Colonic mucosa (tissue), 4 donors: ENCODE measurements at regions not wholly inside any gene's neighbourhood (a gene's known extent, or its start where the extent isn't known, plus 50 kb on each side); places are given as distances from the start of the nearest gene placed in this dataset.

Source experiments
- DNase-seq: peaks from one replicate; pipeline ENCODE4 v3.0.0-alpha.2; 2020
- H3K27ac ChIP-seq: fragments of 200-600 bp; one replicate; pipeline ENCODE4 v1.8.0; 2021
- H3K27me3 ChIP-seq: fragments of 200-600 bp; one replicate; pipeline ENCODE4 v1.8.0; 2021
- H3K36me3 ChIP-seq: fragments of 200-600 bp; one replicate; pipeline ENCODE4 v1.8.0; 2021
- H3K4me1 ChIP-seq: fragments of 200-600 bp; one replicate; pipeline ENCODE4 v1.8.0; 2021; ENCODE audit warnings: mild to moderate bottlenecking
- H3K4me3 ChIP-seq: fragments of 200-600 bp; one replicate; pipeline ENCODE4 v1.8.0; 2021
- H3K9ac ChIP-seq, 2 donors: one replicate each; pipeline ENCODE4 v1.7.0; 2013; ENCODE audit warnings: control low read depth in 2 of 2, low read depth in 2 of 2, low read length in 2 of 2
- H3K9me3 ChIP-seq: fragments of 200-600 bp; one replicate; pipeline ENCODE4 v1.8.0; 2021
- CTCF ChIP-seq: fragments of 200-600 bp; IDR thresholded peaks from one replicate; pipeline ENCODE4 v1.8.0; 2022; ENCODE audit warnings: antibody characterized with exemption, mild to moderate bottlenecking
- intact Hi-C: fragments of 100-400 bp; cut with DNase I; formaldehyde crosslinking; loops from one replicate; pipeline ENCODE4 v1.14.1; 2022
- donor health status: healthy.
- donor health status: DM: no; HTN: no; CAD: no.
- donor health status: DM: no; HTN: no; CAD: no.

- no peak for DNase-seq
- H3K9me3 ChIP-seq, result no peaks in the 10 kb centered on the region
- no peak overlapping the region for H3K9ac ChIP-seq
- TF ChIP-seq CTCF, result no peak
- no peak overlapping the region for H3K27ac ChIP-seq
- no peaks in the 10 kb centered on the region for H3K27me3 ChIP-seq
- no peak overlapping the region for H3K4me3 ChIP-seq
- intact Hi-C loops, result no loop called here
- H3K4me1 ChIP-seq, result no peaks in the 10 kb centered on the region
- H3K36me3 ChIP-seq, result no peaks in the 10 kb centered on the region
Measured at GRCh38 chr2:75361486-75361885, 162.2 kb upstream of the TACR1 start.

DNA sequence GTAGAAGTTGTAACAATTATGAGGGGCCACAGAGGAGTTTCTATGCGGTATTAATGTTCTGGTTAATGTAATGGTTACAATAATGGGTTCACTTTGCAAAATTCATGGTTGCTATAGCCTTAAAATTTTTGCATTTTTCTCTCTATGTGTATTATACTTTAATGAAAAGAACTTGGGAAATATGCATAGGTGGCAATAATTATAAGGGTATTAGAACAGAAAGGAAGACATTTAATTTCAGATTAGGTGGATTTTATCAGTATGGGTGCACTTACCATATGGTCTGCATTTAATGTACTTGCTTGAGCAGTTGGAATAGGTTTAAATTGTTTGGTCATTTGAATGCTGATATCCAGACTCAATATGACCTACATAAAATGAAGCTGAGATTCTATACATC, 161.6 kb upstream of the TACR1 start:
- H3K9ac ChIP-seq, result no peak overlapping the region
- H3K9me3 ChIP-seq, result no peaks in the 10 kb centered on the region
- H3K4me3 ChIP-seq, result no peak overlapping the region
- no peaks in the 10 kb centered on the region for H3K27me3 ChIP-seq
- no peak for TF ChIP-seq CTCF
- intact Hi-C loops, result no loop called here
- no peak for DNase-seq
- no peaks in the 10 kb centered on the region for H3K4me1 ChIP-seq
- no peak overlapping the region for H3K27ac ChIP-seq
- no peaks in the 10 kb centered on the region for H3K36me3 ChIP-seq

DNA sequence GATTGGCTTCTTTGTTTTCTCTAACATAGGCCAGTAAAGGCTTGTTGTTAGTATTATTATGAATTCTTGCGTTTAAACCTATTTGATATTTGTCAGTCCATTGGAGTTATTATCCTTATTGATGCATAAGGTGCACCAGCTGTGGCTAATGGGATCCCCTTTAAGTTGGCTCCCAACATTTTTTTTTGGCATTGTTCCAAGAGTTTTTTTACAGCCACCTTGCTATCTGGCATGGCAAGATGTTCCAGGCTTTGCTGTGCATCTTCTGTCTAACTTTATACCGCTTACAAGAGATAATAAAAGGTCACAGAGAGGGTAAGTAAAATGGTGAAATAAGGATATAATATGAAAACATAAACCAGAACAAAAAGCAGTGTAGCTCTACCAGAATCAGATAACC, 157.5 kb upstream of the TACR1 start:
- no peak overlapping the region for H3K27ac ChIP-seq
- no peak for DNase-seq
- no peak overlapping the region for H3K4me3 ChIP-seq
- no peak overlapping the region for H3K9ac ChIP-seq
- no peaks in the 10 kb centered on the region for H3K4me1 ChIP-seq
- no peaks in the 10 kb centered on the region for H3K27me3 ChIP-seq
- no peak for TF ChIP-seq CTCF
- no peaks in the 10 kb centered on the region for H3K9me3 ChIP-seq
- no peaks in the 10 kb centered on the region for H3K36me3 ChIP-seq
- intact Hi-C loops, result no loop called here

GRCh38 chr2:75353131-75353530, 153.8 kb upstream of the TACR1 start:
- intact Hi-C loops, result no loop called here
- H3K4me3 ChIP-seq, result no peak overlapping the region
- H3K36me3 ChIP-seq, result no peaks in the 10 kb centered on the region
- no peak for DNase-seq
- no peaks in the 10 kb centered on the region for H3K4me1 ChIP-seq
- no peak for TF ChIP-seq CTCF
- H3K27ac ChIP-seq, result no peak overlapping the region
- no peaks in the 10 kb centered on the region for H3K27me3 ChIP-seq
- H3K9me3 ChIP-seq, result no peaks in the 10 kb centered on the region
- H3K9ac ChIP-seq, result no peak overlapping the region

DNA sequence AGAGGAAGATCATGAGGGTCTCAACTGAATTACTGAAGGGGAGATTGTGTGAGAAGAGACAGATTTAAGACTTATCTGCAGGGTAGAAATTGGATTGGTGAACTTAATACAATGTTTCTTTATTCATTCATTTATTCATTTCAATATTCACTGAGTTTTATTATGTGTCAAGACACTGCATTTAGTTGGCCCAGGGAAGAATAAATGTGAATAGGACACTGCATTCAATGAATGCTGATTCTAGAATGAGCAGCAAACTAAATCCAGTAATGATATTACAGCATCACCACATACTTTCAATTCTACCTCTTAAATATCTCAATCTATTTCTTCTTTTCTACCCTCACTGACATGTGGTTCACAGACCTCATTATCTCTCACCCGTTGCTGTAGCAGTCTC, 149.0 kb upstream of the TACR1 start:
- H3K27ac ChIP-seq, result no peak overlapping the region
- no peaks in the 10 kb centered on the region for H3K36me3 ChIP-seq
- H3K4me3 ChIP-seq, result no peak overlapping the region
- no peaks in the 10 kb centered on the region for H3K4me1 ChIP-seq
- H3K9me3 ChIP-seq, result no peaks in the 10 kb centered on the region
- no peak overlapping the region for H3K9ac ChIP-seq
- TF ChIP-seq CTCF, result no peak
- no peaks in the 10 kb centered on the region for H3K27me3 ChIP-seq
- DNase-seq, result no peak
- intact Hi-C loops, result no loop called here

DNA sequence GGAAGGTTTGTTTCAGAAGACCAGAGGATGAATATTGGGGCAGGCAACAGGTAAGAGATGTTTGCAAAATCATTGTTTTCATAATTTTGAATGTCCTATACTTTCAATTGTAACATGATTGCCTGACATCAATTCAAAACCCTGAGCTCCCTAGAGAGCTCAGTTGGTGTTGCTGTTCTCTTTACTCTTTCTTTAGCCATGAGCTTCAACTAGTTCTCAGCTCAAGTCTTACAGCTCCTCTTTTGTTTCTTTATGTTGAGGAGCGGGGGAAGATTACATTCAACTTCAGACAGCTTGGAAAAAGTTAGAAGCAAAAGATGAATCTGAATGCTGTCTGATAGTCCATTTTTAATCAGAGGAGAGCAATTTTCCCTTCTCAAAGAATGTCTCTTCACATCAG, 144.8 kb upstream of the TACR1 start:
- Histone ChIP-seq H3K9ac (no peak overlapping the region), H3K9me3 (no peaks in the 10 kb centered on the region), H3K36me3 (no peaks in the 10 kb centered on the region), H3K27me3 (no peaks in the 10 kb centered on the region), H3K4me3 (no peak overlapping the region), H3K4me1 (no peaks in the 10 kb centered on the region), H3K27ac (no peak overlapping the region)
- intact Hi-C loops, result no loop called here
- no peak for DNase-seq
- no peak for TF ChIP-seq CTCF
